ENCODE measurements at regions not wholly inside any gene's neighbourhood (a gene's known extent, or its start where the extent isn't known, plus 50 kb on each side); places are given as distances from the start of the nearest gene placed in this dataset.

- BruUV-seq (replicated peaks): no TSS peak
- Histone ChIP-seq H3K4me2 (ENCODE audit: insufficient read depth, low read length) (no peak overlapping the region), H3K9me3 (replicated peaks; ENCODE audit: control insufficient read depth, insufficient read depth, low read length) (peaks cover 2% of the 10 kb centered on the region), H3K36me3 (ENCODE audit: control insufficient read depth in 2 of 2, extremely low read depth in 1 of 2, insufficient read depth in 2 of 2, low read length in 2 of 2) (no peaks in the 10 kb centered on the region), H2AFZ (ENCODE audit: low read depth, low read length) (no peak overlapping the region), H3K27ac (ENCODE audit: insufficient read depth, low read depth, low read length) (no peak overlapping the region), H3K79me2 (ENCODE audit: control insufficient read depth, insufficient read depth, low read length) (no peaks in the 10 kb centered on the region), H3K9ac (replicated peaks; ENCODE audit: extremely low read depth, insufficient read depth, low read length) (no peak overlapping the region), H3K9me1 (replicated peaks; ENCODE audit: control insufficient read depth, extremely low read depth, insufficient read depth, low read length) (no peaks in the 10 kb centered on the region), H4K20me1 (replicated peaks; ENCODE audit: control insufficient read depth, extremely low read depth, insufficient read depth, low read length) (no peaks in the 10 kb centered on the region), H3K27me3 (ENCODE audit: control insufficient read depth in 2 of 2, insufficient read depth in 2 of 2, low read length in 2 of 2) (no peaks in the 10 kb centered on the region), H3K4me1 (ENCODE audit: control insufficient read depth, extremely low read depth, insufficient read depth, low read length) (no peaks in the 10 kb centered on the region), H3K4me3 (replicated peaks in 1 of 3; ENCODE audit: insufficient read depth in 1 of 3, low read depth in 1 of 3, low read length in 3 of 3) (no peak overlapping the region)
- POLR2A ChIA-PET: no interaction called here
- TF ChIP-seq, protein P1, sequence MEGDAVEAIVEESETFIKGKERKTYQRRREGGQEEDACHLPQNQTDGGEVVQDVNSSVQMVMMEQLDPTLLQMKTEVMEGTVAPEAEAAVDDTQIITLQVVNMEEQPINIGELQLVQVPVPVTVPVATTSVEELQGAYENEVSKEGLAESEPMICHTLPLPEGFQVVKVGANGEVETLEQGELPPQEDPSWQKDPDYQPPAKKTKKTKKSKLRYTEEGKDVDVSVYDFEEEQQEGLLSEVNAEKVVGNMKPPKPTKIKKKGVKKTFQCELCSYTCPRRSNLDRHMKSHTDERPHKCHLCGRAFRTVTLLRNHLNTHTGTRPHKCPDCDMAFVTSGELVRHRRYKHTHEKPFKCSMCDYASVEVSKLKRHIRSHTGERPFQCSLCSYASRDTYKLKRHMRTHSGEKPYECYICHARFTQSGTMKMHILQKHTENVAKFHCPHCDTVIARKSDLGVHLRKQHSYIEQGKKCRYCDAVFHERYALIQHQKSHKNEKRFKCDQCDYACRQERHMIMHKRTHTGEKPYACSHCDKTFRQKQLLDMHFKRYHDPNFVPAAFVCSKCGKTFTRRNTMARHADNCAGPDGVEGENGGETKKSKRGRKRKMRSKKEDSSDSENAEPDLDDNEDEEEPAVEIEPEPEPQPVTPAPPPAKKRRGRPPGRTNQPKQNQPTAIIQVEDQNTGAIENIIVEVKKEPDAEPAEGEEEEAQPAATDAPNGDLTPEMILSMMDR (IDR thresholded peaks at IDR 0.05; ENCODE audit: extremely low read depth in 1 of 2, insufficient read depth in 1 of 2, low read depth in 1 of 2, low read length in 2 of 2): no peak
- TF ChIP-seq EZH2 (IDR thresholded peaks at IDR 0.05; ENCODE audit: borderline replicate concordance, low read depth, low read length, severe bottlenecking) (no peak), MYC (IDR thresholded peaks at IDR 0.05; ENCODE audit: low read depth, low read length) (no peak), FOS (IDR thresholded peaks at IDR 0.05; ENCODE audit: borderline replicate concordance, insufficient read depth, low read length) (no peak), MAX (IDR thresholded peaks at IDR 0.05; ENCODE audit: insufficient read depth, insufficient read length) (no peak), POLR2AphosphoS5 (IDR thresholded peaks at IDR 0.05; ENCODE audit: insufficient read depth, low read depth, low read length) (no peak), JUN (IDR thresholded peaks at IDR 0.05; ENCODE audit: borderline replicate concordance, insufficient read depth, insufficient read length, low read depth) (no peak), GATA2 (IDR thresholded peaks at IDR 0.05; ENCODE audit: insufficient read depth, insufficient read length, low read depth, low read length) (no peak), POLR2A (IDR thresholded peaks at IDR 0.05; ENCODE audit: low read depth, low read length) (no peak)
- FAIRE-seq (no peak), DNase-seq (ENCODE audit: low read depth, low spot score) (no peak)
- CTCF ChIA-PET: no interaction called here
- intact Hi-C loops (cut with micrococcal nuclease) (no loop called here), dilution Hi-C loops (cut with MboI; ENCODE audit: extremely low pct_ligation_motif_present, low sequenced_read_pairs) (no loop called here)
Observed at GRCh38 chr4:60461551-60461950, 738.6 kb upstream of the ADGRL3 start.
